Embryonic facial prominence (tissue), 1 donor: ENCODE measurements at regions not wholly inside any gene's neighbourhood (a gene's known extent, or its start where the extent isn't known, plus 50 kb on each side); places are given as distances from the start of the nearest gene placed in this dataset.
A peak's percentile ranks its signal among the peaks of the same experiment; 100 is the strongest.

Experiments
- DNase-seq: peaks from one replicate; pipeline ENCODE4 v3.0.0-alpha.2; 2016; ENCODE audit errors: extremely low spot score

DNA sequence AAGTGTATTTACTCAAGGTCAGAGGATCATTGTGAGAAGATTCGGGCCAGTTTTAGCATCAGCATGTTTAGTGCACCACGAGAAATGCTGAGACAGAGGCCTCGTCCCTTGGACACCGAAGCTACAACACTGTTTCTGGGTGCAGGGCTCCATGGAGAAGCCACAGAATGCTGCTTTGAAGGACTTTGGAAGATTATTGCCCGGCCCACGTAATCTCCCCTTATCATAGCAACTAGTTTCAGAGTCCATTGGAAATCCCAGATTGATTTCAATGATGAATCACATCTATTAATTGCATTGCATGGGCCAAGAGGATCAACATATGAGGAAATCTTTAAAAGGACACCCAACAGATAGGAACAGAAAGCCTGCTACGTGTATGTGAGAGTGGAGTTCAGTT, 156.0 kb downstream of the MAF start:
- DNase-seq: no peak

- DNase-seq: no peak
Observed at GRCh38 chr16:79439901-79440300, 160.6 kb downstream of the MAF start.

DNA sequence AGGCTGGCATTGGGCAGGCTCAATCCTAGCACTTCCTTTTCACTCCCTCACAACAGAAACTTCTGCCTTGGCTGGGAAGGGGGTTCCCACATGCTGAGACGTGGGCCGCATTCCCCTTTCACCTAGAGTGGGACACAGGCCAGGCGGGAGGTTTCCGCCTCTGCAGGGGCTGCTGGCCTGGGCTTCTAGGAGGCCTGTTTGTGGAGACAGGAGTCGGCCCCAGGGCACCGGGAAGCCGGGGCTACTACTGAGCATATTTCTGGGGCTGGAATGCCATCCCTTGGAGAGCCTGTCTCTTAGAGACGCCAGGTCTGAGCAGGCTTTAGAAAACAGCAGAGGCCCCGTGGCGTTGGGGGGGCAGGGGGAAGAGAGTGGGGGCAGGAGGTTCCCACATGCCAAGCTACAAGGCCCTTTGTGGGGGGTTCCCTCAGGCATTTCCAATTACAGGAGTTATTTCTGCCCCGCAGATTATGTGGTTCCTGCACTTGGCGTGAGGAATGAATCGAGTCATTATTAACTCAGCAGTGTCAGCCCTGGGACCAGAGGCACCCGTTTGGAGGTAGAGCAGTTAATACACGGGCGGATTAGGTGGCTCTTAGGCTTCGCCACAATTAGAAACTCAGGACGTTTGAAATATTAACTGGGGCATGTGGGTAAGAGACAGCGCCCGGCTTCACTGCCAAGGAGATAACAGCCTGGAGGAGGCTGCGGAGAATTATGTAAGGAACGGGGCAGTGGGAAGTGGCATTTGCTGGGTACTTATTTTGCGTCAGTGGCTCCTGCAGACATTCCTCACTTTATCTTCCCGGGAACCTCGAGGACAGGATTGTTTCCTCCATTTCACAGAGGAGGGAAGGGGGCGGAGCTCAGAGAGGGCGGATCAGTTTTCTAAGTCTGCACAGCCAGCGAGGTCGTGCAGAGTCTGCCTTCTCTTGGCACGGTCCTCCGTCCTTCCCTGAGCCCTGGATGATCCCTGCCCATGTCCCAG, 162.5 kb downstream of the MAF start:
- DNase-seq: peak; percentile 22

DNA sequence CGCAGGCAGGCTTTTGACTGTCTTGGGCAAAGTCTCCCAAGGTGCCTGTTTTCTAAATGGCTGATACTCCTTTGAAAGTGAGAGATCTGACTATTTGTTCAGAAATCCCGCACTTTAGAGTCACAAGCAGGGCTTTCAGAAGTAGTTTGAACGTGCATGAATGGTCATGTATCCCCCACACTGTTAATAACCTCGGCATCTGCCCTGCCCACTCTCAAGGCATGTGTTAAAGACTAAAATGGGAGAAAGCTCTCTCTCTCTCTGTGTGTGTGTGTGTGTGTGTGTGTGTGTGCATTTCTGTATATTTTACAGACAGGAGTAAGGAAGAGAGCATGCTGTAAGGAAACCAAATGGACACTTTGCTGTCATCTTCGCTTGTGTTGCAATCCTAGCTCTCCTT, 163.7 kb downstream of the MAF start:
- DNase-seq: no peak

DNA sequence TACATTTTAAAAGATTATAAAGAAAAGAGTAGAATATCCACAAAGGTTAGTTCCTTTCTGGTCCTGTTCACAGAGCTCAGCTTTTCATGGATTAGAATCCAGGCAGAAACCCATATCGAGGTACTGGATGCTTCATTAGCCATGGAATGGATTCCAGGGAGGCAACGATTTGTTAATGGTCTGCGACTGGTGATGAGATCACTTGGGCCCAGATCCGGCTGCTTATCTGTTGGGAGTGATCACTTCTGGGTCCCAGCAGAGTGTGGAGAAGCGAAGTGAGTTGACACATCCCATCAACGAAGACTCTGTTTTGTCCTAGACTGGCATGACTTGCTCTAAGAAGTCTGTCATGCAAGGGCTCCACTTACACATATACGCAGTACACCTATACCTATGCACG, 165.8 kb downstream of the MAF start:
- DNase-seq: no peak

GRCh38 chr16:79434092-79434491, 166.4 kb downstream of the MAF start:
- DNase-seq: no peak

GRCh38 chr16:79431923-79432322, 168.6 kb downstream of the MAF start:
- no peak for DNase-seq

DNA sequence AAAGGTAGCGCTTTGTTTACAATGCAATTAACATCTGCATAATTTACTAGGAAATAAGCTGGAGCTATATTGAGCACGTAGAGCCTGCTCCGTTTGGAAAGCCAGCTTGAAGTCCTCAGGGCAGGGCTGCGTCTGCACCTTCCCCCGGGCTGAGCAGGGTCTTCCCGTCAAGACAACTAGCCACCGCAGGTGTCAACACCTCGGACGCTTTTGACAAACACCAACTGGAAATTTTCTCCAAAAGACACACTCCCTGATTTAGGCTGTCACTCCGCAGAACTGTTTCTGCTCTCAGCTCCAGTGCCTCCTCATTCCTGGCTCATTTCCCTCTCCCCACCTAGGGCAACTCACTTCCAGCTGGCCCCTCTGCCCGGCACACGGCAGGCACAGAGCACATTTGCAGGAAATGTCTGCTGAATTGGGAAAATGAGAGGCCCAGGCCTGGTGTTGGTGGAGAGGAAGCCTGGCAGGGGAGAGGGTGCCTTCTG, 170.3 kb downstream of the MAF start:
- DNase-seq: no peak

GRCh38 chr16:79429381-79430190, 171.0 kb downstream of the MAF start:
- DNase-seq: no peak

- DNase-seq: no peak
Observed at GRCh38 chr16:79426663-79427062, 173.9 kb downstream of the MAF start.

- no peak for DNase-seq
Observed at GRCh38 chr16:79422064-79422463, 178.5 kb downstream of the MAF start.

DNA sequence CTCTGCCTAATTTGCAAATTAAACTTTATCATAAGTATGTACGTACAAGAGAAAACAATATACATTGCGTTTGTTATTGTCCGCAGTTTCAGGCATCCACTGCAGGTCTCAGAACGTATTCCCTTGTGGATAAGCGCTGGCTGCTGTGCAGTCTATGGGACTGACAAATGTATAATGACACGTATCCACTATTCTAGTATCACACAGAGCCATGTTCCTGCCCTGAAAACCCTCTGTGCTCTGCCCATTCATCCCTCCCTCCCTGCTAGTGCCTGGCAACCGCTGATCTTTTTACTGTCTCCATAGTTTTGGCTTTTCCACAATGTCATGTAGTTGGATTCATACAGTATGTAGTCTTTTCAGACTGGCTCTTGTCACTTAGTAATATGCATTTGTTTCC, 179.4 kb downstream of the MAF start:
- DNase-seq: no peak

GRCh38 chr16:79420493-79420892, 180.0 kb downstream of the MAF start:
- no peak for DNase-seq

GRCh38 chr16:79419148-79419547, 181.4 kb downstream of the MAF start:
- DNase-seq: no peak

DNA sequence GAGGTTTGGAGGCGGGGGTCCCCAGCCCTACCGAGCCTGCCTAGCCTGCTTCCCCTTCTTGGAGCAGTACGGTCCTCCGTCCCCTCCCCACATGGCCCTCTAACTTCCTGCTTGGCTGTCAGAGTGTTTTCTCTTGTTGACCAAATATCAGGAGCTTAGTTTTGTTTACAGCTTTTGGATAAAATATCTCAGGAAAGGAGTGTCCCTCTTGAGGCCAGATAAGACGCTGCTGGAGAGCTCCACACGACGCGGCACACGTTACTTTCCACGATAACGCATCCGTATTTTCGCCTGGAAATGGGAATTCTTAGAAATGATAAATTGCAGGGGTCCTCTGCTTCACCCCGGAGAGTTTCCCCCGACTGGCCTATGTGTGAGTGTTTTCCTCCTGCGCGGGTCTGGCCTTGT, 182.9 kb downstream of the MAF start:
- DNase-seq: no peak

DNA sequence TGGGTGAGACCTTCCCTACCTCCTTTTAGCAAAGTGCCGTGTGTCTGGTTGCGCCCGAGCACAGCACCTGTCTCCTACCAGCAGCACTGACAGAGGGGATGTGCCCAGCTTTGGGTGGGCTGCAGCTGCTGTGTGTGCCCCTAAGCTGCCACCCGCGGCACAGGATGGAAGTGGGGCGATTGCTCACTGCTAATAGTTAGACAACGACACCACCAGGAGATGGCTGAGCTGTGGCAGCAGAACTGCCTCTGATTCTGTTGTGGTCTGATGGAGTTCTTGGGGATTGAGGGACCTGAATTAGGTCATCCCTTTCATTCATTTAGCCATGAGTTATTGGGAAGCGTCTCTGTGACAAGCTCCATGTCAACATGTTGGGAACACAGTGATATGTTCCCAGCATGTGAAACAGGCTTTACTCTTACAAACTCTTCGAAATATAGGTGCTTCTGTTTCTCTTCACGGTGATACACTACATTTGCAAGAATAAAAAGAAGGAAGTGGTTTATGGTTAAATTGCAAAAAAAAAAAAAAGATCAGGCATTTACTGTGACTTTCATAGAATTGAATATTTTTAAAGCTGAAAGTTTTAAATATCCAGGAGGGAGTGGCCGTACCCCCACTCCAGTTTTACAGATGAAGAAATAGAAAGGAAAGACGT, 184.4 kb downstream of the MAF start:
- no peak for DNase-seq

GRCh38 chr16:79412783-79413225, 187.7 kb downstream of the MAF start:
- no peak for DNase-seq

DNA sequence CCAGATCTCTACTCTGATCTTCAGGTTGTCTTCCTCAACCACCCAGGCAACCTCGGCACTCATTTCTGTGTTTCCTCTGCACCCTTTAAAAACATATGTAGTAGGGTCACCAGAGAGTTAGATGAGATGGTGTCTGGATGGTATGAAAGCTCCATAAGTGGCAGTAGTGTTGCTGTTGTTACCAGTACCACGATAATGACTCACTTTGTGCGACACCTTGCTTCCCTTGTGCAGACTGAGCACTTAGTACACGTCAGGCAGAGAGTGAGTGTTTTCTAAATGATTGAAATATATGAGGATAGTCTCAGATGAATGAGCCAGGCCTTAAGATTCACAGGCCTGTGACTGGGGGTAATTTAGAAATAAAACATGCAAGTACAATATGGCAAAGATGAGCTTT, 188.7 kb downstream of the MAF start:
- DNase-seq: no peak

- no peak for DNase-seq
Observed at GRCh38 chr16:79411357-79411756, 189.2 kb downstream of the MAF start.

- no peak for DNase-seq
Observed at GRCh38 chr16:79409978-79410377, 190.6 kb downstream of the MAF start.

- DNase-seq: no peak
Observed at GRCh38 chr16:79408355-79408754, 192.2 kb downstream of the MAF start.
